Endodermal cell (in vitro differentiated cells): ENCODE measurements at regions not wholly inside any gene's neighbourhood (a gene's known extent, or its start where the extent isn't known, plus 50 kb on each side); places are given as distances from the start of the nearest gene placed in this dataset.

Experiments used
- DNase-seq: peaks from one replicate; pipeline ENCODE4 v3.0.0-alpha.2; 2017
- H3K27ac ChIP-seq: 2 replicates; pipeline ENCODE4 v1.5.1; 2013; ENCODE audit warnings: mild to moderate bottlenecking, low read depth, low read length, moderate library complexity
- H3K27me3 ChIP-seq: 2 replicates; pipeline ENCODE4 v1.6.1; 2013; ENCODE audit warnings: mild to moderate bottlenecking, low read length, moderate library complexity; ENCODE audit not compliant: insufficient read depth, control insufficient read depth, poor library complexity, severe bottlenecking
- H3K36me3 ChIP-seq: 2 replicates; pipeline ENCODE4 v1.7.0; 2013; ENCODE audit warnings: mild to moderate bottlenecking, low read length, moderate library complexity; ENCODE audit not compliant: control insufficient read depth, insufficient read depth
- H3K4me1 ChIP-seq: one replicate; pipeline ENCODE4 v1.7.0; 2013; ENCODE audit warnings: low read length; ENCODE audit not compliant: control insufficient read depth, insufficient read depth
- H3K4me3 ChIP-seq: 2 replicates; pipeline ENCODE4 v1.5.1; 2013; ENCODE audit warnings: mild to moderate bottlenecking, low read length, moderate library complexity
- H3K9ac ChIP-seq: 2 replicates; pipeline ENCODE4 v1.6.1; 2013; ENCODE audit warnings: mild to moderate bottlenecking, low read length, moderate library complexity; ENCODE audit not compliant: poor library complexity, severe bottlenecking; ENCODE audit errors: extremely low read depth
- H3K9me3 ChIP-seq: 2 replicates; pipeline ENCODE4 v1.6.1; 2013; ENCODE audit warnings: mild to moderate bottlenecking, low read length, moderate library complexity; ENCODE audit not compliant: control insufficient read depth
- H3K27ac Mint-ChIP-seq: 2 replicates; pipeline ENCODE4 v1.8.0; 2020; ENCODE audit warnings: mixed read lengths
- H3K27me3 Mint-ChIP-seq: 2 replicates; pipeline ENCODE4 v1.8.0; 2021; ENCODE audit warnings: mild to moderate bottlenecking, mixed read lengths; ENCODE audit not compliant: insufficient read depth
- H3K36me3 Mint-ChIP-seq: 2 replicates; pipeline ENCODE4 v1.8.0; 2020; ENCODE audit warnings: low read depth, mixed read lengths
- H3K4me1 Mint-ChIP-seq: 2 replicates; pipeline ENCODE4 v1.8.0; 2020; ENCODE audit warnings: mixed read lengths
- H3K4me3 Mint-ChIP-seq: 2 replicates; pipeline ENCODE4 v1.8.0; 2020; ENCODE audit warnings: mild to moderate bottlenecking, moderate library complexity, mixed read lengths
- H3K9me3 Mint-ChIP-seq: 2 replicates; pipeline ENCODE4 v1.8.0; 2020; ENCODE audit warnings: mild to moderate bottlenecking, mixed read lengths
- CTCF ChIP-seq: fragments of 200-600 bp; sonication (generic); conservative IDR thresholded peaks from 2 replicates; pipeline ENCODE4 v1.5.0; 2021; ENCODE audit warnings: antibody characterized with exemption, mild to moderate bottlenecking
- WGBS, 2 experiments: methylation state at CpG; one replicate each; pipeline versions ENCODE4 v1.1.5 to v1.1.7; 2013; ENCODE audit warnings: missing lambda C conversion rate in 2 of 2, mixed read lengths in 1 of 2; ENCODE audit not compliant: insufficient coverage in 1 of 2, insufficient read length in 1 of 2; 5-methylcytosine and 5-hydroxymethylcytosine counted together

- no peaks in the 10 kb centered on the region for H3K4me1 Mint-ChIP-seq
- Histone ChIP-seq H3K9me3 (no peaks in the 10 kb centered on the region), H3K4me1 (no peaks in the 10 kb centered on the region), H3K36me3 (no peaks in the 10 kb centered on the region), H3K4me3 (no peak overlapping the region), H3K27ac (no peak overlapping the region), H3K9ac (no peak overlapping the region), H3K27me3 (no peaks in the 10 kb centered on the region)
- no peak overlapping the region for H3K4me3 Mint-ChIP-seq
- WGBS, 2 experiments: 90 to 100% methylated on average over 1 to 3 of the region's 3 CpGs
- TF ChIP-seq CTCF: no peak
- H3K9me3 Mint-ChIP-seq: peaks cover 15% of the 10 kb centered on the region
- no peak for DNase-seq
- H3K27me3 Mint-ChIP-seq: no peaks in the 10 kb centered on the region
- no peak overlapping the region for H3K27ac Mint-ChIP-seq
- H3K36me3 Mint-ChIP-seq: no peaks in the 10 kb centered on the region
Observed at GRCh38 chr15:39291690-39292089, 289.2 kb upstream of the THBS1 start.

GRCh38 chr15:39296955-39297354 lies 283.9 kb upstream of the THBS1 start:
- Histone ChIP-seq H3K27me3 (no peaks in the 10 kb centered on the region), H3K9me3 (no peaks in the 10 kb centered on the region), H3K36me3 (no peaks in the 10 kb centered on the region), H3K27ac (no peak overlapping the region), H3K4me3 (no peak overlapping the region), H3K4me1 (no peaks in the 10 kb centered on the region), H3K9ac (no peak overlapping the region)
- Mint-ChIP-seq H3K9me3 (peaks cover 10% of the 10 kb centered on the region), H3K27me3 (no peaks in the 10 kb centered on the region), H3K4me3 (no peak overlapping the region), H3K4me1 (no peaks in the 10 kb centered on the region), H3K27ac (no peak overlapping the region), H3K36me3 (no peaks in the 10 kb centered on the region)
- TF ChIP-seq CTCF: no peak
- no peak for DNase-seq
- WGBS, 2 experiments: 100% methylated on average over 1 of the region's 1 CpG

- no peaks in the 10 kb centered on the region for H3K27me3 ChIP-seq
- H3K36me3 ChIP-seq: no peaks in the 10 kb centered on the region
- TF ChIP-seq CTCF: no peak
- Mint-ChIP-seq H3K27me3 (no peaks in the 10 kb centered on the region), H3K4me1 (no peaks in the 10 kb centered on the region), H3K36me3 (no peaks in the 10 kb centered on the region), H3K9me3 (no peaks in the 10 kb centered on the region), H3K4me3 (no peak overlapping the region), H3K27ac (no peak overlapping the region)
- no peak overlapping the region for H3K4me3 ChIP-seq
- H3K4me1 ChIP-seq: no peaks in the 10 kb centered on the region
- WGBS, 2 experiments: 76 to 86% methylated on average over 3 to 4 of the region's 4 CpGs
- no peak for DNase-seq
- no peak overlapping the region for H3K27ac ChIP-seq
- H3K9me3 ChIP-seq: no peaks in the 10 kb centered on the region
- no peak overlapping the region for H3K9ac ChIP-seq
Observed at GRCh38 chr15:39298271-39298962, 282.5 kb upstream of the THBS1 start.
